Stomach (tissue), 8 donors: ENCODE measurements at regions not wholly inside any gene's neighbourhood (a gene's known extent, or its start where the extent isn't known, plus 50 kb on each side); places are given as distances from the start of the nearest gene placed in this dataset.

ENCODE experiments used
- DNase-seq, 2 donors: peaks; one replicate each; pipeline versions ENCODE4 v3.0.0 to v3.0.0-alpha.2; 2013 to 2019
- H3K27ac ChIP-seq, 5 donors: fragments of 200-600 bp in 4 of 5; sonication (generic) in 4 of 5; one replicate each; pipeline ENCODE4 v1.5.1; 2013 to 2019; ENCODE audit warnings: mild to moderate bottlenecking in 1 of 5, moderate library complexity in 1 of 5
- H3K27me3 ChIP-seq, 3 donors: fragments of 200-600 bp; sonication (generic); one replicate each; pipeline ENCODE4 v1.5.1; 2017 to 2019; ENCODE audit warnings: mixed run types in 1 of 3
- H3K36me3 ChIP-seq, 4 donors: fragments of 200-600 bp; sonication (generic); 1 replicate in 3 of 4; 2 replicates in 1 of 4; pipeline ENCODE4 v1.5.1; 2016 to 2019
- H3K4me1 ChIP-seq, 4 donors: fragments of 200-600 bp; sonication (generic); one replicate each; pipeline ENCODE4 v1.5.1; 2016 to 2019
- H3K4me3 ChIP-seq, 4 donors: fragments of 200-600 bp; sonication (generic) in 3 of 4; one replicate each; pipeline ENCODE4 v1.5.1; 2016 to 2019; ENCODE audit warnings: mild to moderate bottlenecking in 1 of 4
- H3K9me3 ChIP-seq, 4 donors: fragments of 200-600 bp; sonication (generic); one replicate each; pipeline ENCODE4 v1.5.1; 2016 to 2019
- EP300 ChIP-seq: sonication (generic); formaldehyde crosslinking; IDR thresholded peaks from one replicate; pipeline ENCODE4 v1.6.1; 2017; ENCODE audit warnings: antibody characterized with exemption
- POLR2A ChIP-seq, 4 donors: fragments of 450-650 bp; IDR thresholded peaks; one replicate each; pipeline ENCODE4 v1.6.1; 2016; ENCODE audit warnings: antibody characterized with exemption in 4 of 4, control low read depth in 2 of 4, mild to moderate bottlenecking in 1 of 4, moderate library complexity in 1 of 4
- POLR2AphosphoS5 ChIP-seq, 3 donors: sonication (generic); formaldehyde crosslinking; IDR thresholded peaks; one replicate each; pipeline ENCODE4 v1.6.1; 2016; ENCODE audit warnings: antibody characterized with exemption in 3 of 3
- whole genome bisulfite sequencing, 5 donors: extraction: QIAGEN DNeasy Blood & Tissue Kit in 3 of 5; methylation state at CpG; one replicate each; pipeline versions ENCODE4 v1.1.5 to v1.1.7; 2013 to 2018; 5-methylcytosine and 5-hydroxymethylcytosine counted together
- intact Hi-C: fragments of 100-400 bp; cut with DNase I; formaldehyde crosslinking; loops from one replicate; pipeline ENCODE4 v1.15.1; 2023; ENCODE audit warnings: low total_unique reads
- TF ChIP-seq, protein P1 (sequence below), 7 experiments: fragments of 450-650 bp in 4 of 7; fragments of 200-600 bp in 3 of 7; sonication (generic) in 3 of 7; IDR thresholded peaks; one replicate each; pipeline ENCODE4 v1.5.1; 2016 to 2019; ENCODE audit warnings: antibody characterized with exemption in 7 of 7, control low read depth in 2 of 7, mild to moderate bottlenecking in 1 of 7
- donor health status: healthy with polysubstance abuse.
- donor health status: Bipolar disorder and iron deficiency.
- donor health status: healthy.

DNA sequence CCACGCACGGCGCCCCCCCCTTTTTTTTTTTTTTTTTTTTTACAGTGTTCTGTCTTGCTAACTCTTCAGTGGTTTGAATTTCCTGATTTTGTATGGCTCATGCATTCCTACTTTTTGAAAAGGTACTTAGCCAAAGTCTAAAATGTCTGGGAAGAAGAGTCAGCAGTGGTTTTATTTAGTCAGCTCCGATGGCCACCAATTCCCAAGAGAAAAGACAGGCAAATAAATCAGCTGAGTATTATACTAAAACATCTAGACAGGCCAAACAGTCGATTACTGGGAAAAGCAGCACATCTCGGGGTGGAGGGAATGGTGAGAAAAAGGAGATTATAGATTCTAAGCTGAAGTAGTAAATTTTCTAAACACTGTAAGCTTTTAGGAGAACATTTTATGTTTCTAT is 192.5 kb upstream of the ZRANB2 start:
- TF ChIP-seq POLR2A (IDR thresholded peaks at IDR 0.05) (no peak), EP300 (no peak), POLR2AphosphoS5 (IDR thresholded peaks at IDR 0.05) (no peak)
- TF ChIP-seq, protein P1, sequence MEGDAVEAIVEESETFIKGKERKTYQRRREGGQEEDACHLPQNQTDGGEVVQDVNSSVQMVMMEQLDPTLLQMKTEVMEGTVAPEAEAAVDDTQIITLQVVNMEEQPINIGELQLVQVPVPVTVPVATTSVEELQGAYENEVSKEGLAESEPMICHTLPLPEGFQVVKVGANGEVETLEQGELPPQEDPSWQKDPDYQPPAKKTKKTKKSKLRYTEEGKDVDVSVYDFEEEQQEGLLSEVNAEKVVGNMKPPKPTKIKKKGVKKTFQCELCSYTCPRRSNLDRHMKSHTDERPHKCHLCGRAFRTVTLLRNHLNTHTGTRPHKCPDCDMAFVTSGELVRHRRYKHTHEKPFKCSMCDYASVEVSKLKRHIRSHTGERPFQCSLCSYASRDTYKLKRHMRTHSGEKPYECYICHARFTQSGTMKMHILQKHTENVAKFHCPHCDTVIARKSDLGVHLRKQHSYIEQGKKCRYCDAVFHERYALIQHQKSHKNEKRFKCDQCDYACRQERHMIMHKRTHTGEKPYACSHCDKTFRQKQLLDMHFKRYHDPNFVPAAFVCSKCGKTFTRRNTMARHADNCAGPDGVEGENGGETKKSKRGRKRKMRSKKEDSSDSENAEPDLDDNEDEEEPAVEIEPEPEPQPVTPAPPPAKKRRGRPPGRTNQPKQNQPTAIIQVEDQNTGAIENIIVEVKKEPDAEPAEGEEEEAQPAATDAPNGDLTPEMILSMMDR (IDR thresholded peaks at IDR 0.05), result no peak
- no peaks in the 10 kb centered on the region for H3K9me3 ChIP-seq
- no peak overlapping the region for H3K4me3 ChIP-seq
- no peak overlapping the region for H3K27ac ChIP-seq
- 62 to 88% (median 86%) methylated on average over 3 to 5 of the region's 6 CpGs for WGBS, 5 donors
- no peaks in the 10 kb centered on the region for H3K36me3 ChIP-seq
- intact Hi-C loops, result no loop called here
- DNase-seq, result no peak
- H3K4me1 ChIP-seq, result no peaks in the 10 kb centered on the region
- no peaks in the 10 kb centered on the region for H3K27me3 ChIP-seq

DNA sequence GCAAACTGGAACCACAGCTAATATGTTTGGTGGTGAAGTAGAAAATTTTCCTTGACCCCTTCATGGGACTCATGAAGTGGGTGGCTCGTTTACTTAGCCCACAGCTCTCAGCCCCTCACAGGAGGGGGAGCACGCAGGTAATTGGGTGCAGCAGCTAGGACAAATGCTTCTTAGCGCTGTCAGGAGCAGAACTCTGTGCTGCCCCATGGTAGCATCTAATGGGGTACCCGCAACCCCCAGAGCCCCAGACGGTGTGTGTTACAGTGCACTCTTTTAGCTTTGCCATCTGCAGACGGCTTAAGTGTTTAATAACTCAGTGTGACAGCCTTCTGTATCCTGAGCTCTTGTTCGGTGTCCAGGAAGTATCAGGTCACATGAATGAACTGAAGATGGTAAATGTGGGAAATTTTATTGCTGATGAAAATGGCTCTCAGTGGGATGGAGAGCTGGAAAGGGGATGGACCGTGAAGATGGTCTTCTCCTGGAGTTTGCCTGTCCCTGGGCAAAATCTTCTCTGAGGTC is 189.6 kb upstream of the ZRANB2 start:
- no peak for DNase-seq
- WGBS, 5 donors, result 71 to 82% (median 79%) methylated on average over 8 of the region's 8 CpGs
- intact Hi-C loops, result no loop called here
- Histone ChIP-seq H3K27ac (no peak overlapping the region), H3K9me3 (no peaks in the 10 kb centered on the region), H3K27me3 (no peaks in the 10 kb centered on the region), H3K4me1 (no peaks in the 10 kb centered on the region), H3K36me3 (no peaks in the 10 kb centered on the region), H3K4me3 (no peak overlapping the region)
- no peak for TF ChIP-seq EP300
- TF ChIP-seq POLR2A (IDR thresholded peaks at IDR 0.05), result no peak
- TF ChIP-seq, protein P1 (IDR thresholded peaks at IDR 0.05), result no peak
- no peak for TF ChIP-seq POLR2AphosphoS5 (IDR thresholded peaks at IDR 0.05)

DNA sequence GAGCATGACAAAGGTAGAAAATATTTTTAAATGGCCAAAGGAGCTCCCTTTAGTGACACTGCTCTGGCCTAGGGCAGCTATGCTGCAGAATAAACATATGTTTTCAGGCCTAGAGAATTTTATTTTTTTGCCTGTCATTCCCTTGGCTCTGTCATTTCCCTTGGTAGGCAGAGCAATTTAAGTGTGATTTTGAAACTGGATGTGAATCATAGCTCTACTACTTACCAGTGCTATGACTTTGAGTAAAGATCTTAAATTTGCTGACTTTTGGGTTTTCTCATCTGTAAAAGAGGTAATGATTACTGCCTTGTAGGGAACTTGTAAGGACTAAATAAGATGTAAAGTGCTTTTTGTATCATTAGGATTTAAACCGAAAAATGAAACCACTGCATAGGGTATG is 189.0 kb upstream of the ZRANB2 start:
- 87 to 100% (median 96%) methylated on average over 1 of the region's 1 CpG for WGBS, 5 donors
- intact Hi-C loops, result no loop called here

DNA sequence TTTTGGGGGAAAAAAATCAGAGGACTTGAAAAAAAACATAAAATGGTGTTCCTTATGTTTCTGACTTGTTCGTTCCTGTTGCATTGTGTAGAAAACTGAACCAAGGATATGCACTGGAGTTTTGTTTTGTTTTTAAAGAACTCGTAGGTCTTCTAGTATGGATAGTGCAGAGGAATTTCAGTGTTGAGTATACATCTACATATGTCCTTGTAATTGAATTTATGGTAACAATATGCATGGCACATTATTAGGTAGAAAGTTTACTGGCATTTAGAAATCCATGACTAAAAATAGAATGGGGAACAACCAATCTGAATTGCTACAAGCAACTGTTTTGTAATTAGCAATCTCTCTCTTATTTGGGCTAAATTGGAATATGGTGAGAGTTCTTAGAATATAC is 188.3 kb upstream of the ZRANB2 start:
- H3K4me3 ChIP-seq, result no peak overlapping the region
- no peaks in the 10 kb centered on the region for H3K9me3 ChIP-seq
- WGBS, 5 donors, result 74 to 90% (median 86%) methylated on average over 2 of the region's 2 CpGs
- H3K27me3 ChIP-seq, result no peaks in the 10 kb centered on the region
- no peaks in the 10 kb centered on the region for H3K36me3 ChIP-seq
- DNase-seq, result no peak
- H3K27ac ChIP-seq, result no peak overlapping the region
- intact Hi-C loops, result no loop called here
- TF ChIP-seq EP300 (no peak), POLR2AphosphoS5 (IDR thresholded peaks at IDR 0.05) (no peak), POLR2A (IDR thresholded peaks at IDR 0.05) (no peak)
- TF ChIP-seq, protein P1 (IDR thresholded peaks at IDR 0.05), result no peak
- H3K4me1 ChIP-seq, result no peaks in the 10 kb centered on the region

More for the DNA sequence above, 189.0 kb upstream of the ZRANB2 start:
- Histone ChIP-seq H3K27me3 (no peaks in the 10 kb centered on the region), H3K4me1 (no peaks in the 10 kb centered on the region), H3K27ac (no peak overlapping the region), H3K4me3 (no peak overlapping the region), H3K36me3 (no peaks in the 10 kb centered on the region), H3K9me3 (no peaks in the 10 kb centered on the region)
- no peak for DNase-seq
- TF ChIP-seq, protein P1 (IDR thresholded peaks at IDR 0.05), result no peak
- no peak for TF ChIP-seq POLR2A (IDR thresholded peaks at IDR 0.05)
- no peak for TF ChIP-seq EP300
